Neural progenitor cell (in vitro differentiated cells): ENCODE measurements at regions not wholly inside any gene's neighbourhood (a gene's known extent, or its start where the extent isn't known, plus 50 kb on each side); places are given as distances from the start of the nearest gene placed in this dataset.

Source experiments
- DNase-seq: peaks from one replicate; pipeline ENCODE4 v3.0.0-alpha.2; 2016; ENCODE audit warnings: low spot score
- H2AFZ ChIP-seq: fragments of 200-600 bp; sonication (generic); replicated peaks from 2 replicates; pipeline ENCODE4 v1.6.1; 2016; ENCODE audit warnings: antibody characterized with exemption
- H3F3A ChIP-seq: fragments of 200-600 bp; sonication (generic); 2 replicates; pipeline ENCODE4 v1.6.1; 2016; ENCODE audit warnings: antibody characterized with exemption, low read depth
- H3K27ac ChIP-seq: fragments of 200-600 bp; sonication (generic); 2 replicates; pipeline ENCODE4 v1.5.1; 2016; ENCODE audit warnings: mild to moderate bottlenecking
- H3K27me3 ChIP-seq: fragments of 200-600 bp; sonication (generic); 2 replicates; pipeline ENCODE4 v1.6.1; 2016; ENCODE audit warnings: mild to moderate bottlenecking, moderate library complexity
- H3K36me3 ChIP-seq: fragments of 200-600 bp; sonication (generic); 2 replicates; pipeline ENCODE4 v1.5.1; 2016
- H3K4me1 ChIP-seq: fragments of 200-600 bp; sonication (generic); 2 replicates; pipeline ENCODE4 v1.6.1; 2016; ENCODE audit warnings: mixed run types
- H3K4me2 ChIP-seq: fragments of 200-600 bp; sonication (generic); 2 replicates; pipeline ENCODE4 v1.6.1; 2016
- H3K4me3 ChIP-seq: fragments of 200-600 bp; sonication (generic); 2 replicates; pipeline ENCODE4 v1.5.1; 2016
- H3K79me2 ChIP-seq: fragments of 200-600 bp; sonication (generic); 2 replicates; pipeline ENCODE4 v1.6.1; 2016; ENCODE audit warnings: low read depth
- H3K9ac ChIP-seq: fragments of 200-600 bp; sonication (generic); 2 replicates; pipeline ENCODE4 v1.6.1; 2016
- H3K9me3 ChIP-seq: fragments of 200-600 bp; sonication (generic); 2 replicates; pipeline ENCODE4 v1.5.1; 2016; ENCODE audit warnings: low read depth
- H4K20me1 ChIP-seq: fragments of 200-600 bp; sonication (generic); 2 replicates; pipeline ENCODE4 v1.6.1; 2016; ENCODE audit warnings: low read depth
- H3K27ac Mint-ChIP-seq: 3 replicates; pipeline ENCODE4 v1.8.0; 2021; ENCODE audit warnings: mixed read lengths
- H3K27me3 Mint-ChIP-seq: 2 replicates; pipeline ENCODE4 v1.8.0; 2022; ENCODE audit warnings: low read depth, mild to moderate bottlenecking, inconsistent platforms, moderate library complexity, mixed read lengths; ENCODE audit not compliant: insufficient read depth
- H3K36me3 Mint-ChIP-seq: 3 replicates; pipeline ENCODE4 v1.8.0; 2021; ENCODE audit warnings: mixed read lengths
- H3K4me1 Mint-ChIP-seq: 3 replicates; pipeline ENCODE4 v1.8.0; 2021; ENCODE audit warnings: mixed read lengths
- H3K4me3 Mint-ChIP-seq: 3 replicates; pipeline ENCODE4 v1.8.0; 2021; ENCODE audit warnings: mild to moderate bottlenecking, moderate library complexity, mixed read lengths
- H3K9me3 Mint-ChIP-seq: 3 replicates; pipeline ENCODE4 v1.8.0; 2020; ENCODE audit warnings: mixed read lengths
- CTCF ChIP-seq: fragments of 200-600 bp; sonication (generic); IDR thresholded peaks from 2 replicates; pipeline ENCODE4 v1.5.1; 2017; ENCODE audit warnings: antibody characterized with exemption, mild to moderate bottlenecking
- EZH2 ChIP-seq: fragments of 200-600 bp; sonication (generic); IDR thresholded peaks from 2 replicates; pipeline ENCODE4 v1.6.1; 2017; ENCODE audit warnings: antibody characterized with exemption, mild to moderate bottlenecking, moderate library complexity
- EZH2phosphoT487 ChIP-seq: fragments of 200-600 bp; sonication (generic); IDR thresholded peaks from 2 replicates; pipeline ENCODE4 v1.6.1; 2017; ENCODE audit warnings: antibody characterized with exemption

GRCh38 chr5:92064993-92065392 is 681.9 kb upstream of the ARRDC3 start:
- H3K4me3 ChIP-seq = no peak overlapping the region
- no peak for DNase-seq
- peaks cover 31% of the 10 kb centered on the region for H3K9me3 Mint-ChIP-seq
- no peak overlapping the region for H3K9ac ChIP-seq
- no peaks in the 10 kb centered on the region for H3K9me3 ChIP-seq
- TF ChIP-seq EZH2phosphoT487 = no peak
- no peak for TF ChIP-seq CTCF
- TF ChIP-seq EZH2 = no peak
- H3K27ac ChIP-seq = no peak overlapping the region
- H3K36me3 ChIP-seq = no peaks in the 10 kb centered on the region
- no peaks in the 10 kb centered on the region for H3K4me1 ChIP-seq
- H3K4me2 ChIP-seq = no peak overlapping the region
- H3K27me3 Mint-ChIP-seq = peaks cover 3% of the 10 kb centered on the region
- no peaks in the 10 kb centered on the region for H3K4me1 Mint-ChIP-seq
- H3K4me3 Mint-ChIP-seq = no peak overlapping the region
- H3K27ac Mint-ChIP-seq = no peak overlapping the region
- no peaks in the 10 kb centered on the region for H3K79me2 ChIP-seq
- no peaks in the 10 kb centered on the region for H3K27me3 ChIP-seq
- H2AFZ ChIP-seq = no peak overlapping the region
- H3F3A ChIP-seq = no peaks in the 10 kb centered on the region
- H3K36me3 Mint-ChIP-seq = no peaks in the 10 kb centered on the region
- no peaks in the 10 kb centered on the region for H4K20me1 ChIP-seq

GRCh38 chr5:92051741-92052140 is 668.6 kb upstream of the ARRDC3 start:
- H3K4me1 ChIP-seq = no peaks in the 10 kb centered on the region
- Mint-ChIP-seq H3K36me3 (no peaks in the 10 kb centered on the region), H3K4me3 (no peak overlapping the region), H3K27ac (no peak overlapping the region), H3K27me3 (no peaks in the 10 kb centered on the region), H3K9me3 (peaks cover 7% of the 10 kb centered on the region), H3K4me1 (no peaks in the 10 kb centered on the region)
- H3K4me2 ChIP-seq = no peak overlapping the region
- no peak overlapping the region for H3K9ac ChIP-seq
- H2AFZ ChIP-seq = no peak overlapping the region
- no peaks in the 10 kb centered on the region for H3K36me3 ChIP-seq
- H3F3A ChIP-seq = no peaks in the 10 kb centered on the region
- no peaks in the 10 kb centered on the region for H3K27me3 ChIP-seq
- TF ChIP-seq EZH2 = no peak
- TF ChIP-seq EZH2phosphoT487 = no peak
- TF ChIP-seq CTCF = no peak
- no peak overlapping the region for H3K27ac ChIP-seq
- DNase-seq = no peak
- no peaks in the 10 kb centered on the region for H3K79me2 ChIP-seq
- H3K4me3 ChIP-seq = no peak overlapping the region
- no peaks in the 10 kb centered on the region for H3K9me3 ChIP-seq
- H4K20me1 ChIP-seq = no peaks in the 10 kb centered on the region

- H3K27me3 ChIP-seq = no peaks in the 10 kb centered on the region
- no peak overlapping the region for H3K4me3 ChIP-seq
- no peak overlapping the region for H2AFZ ChIP-seq
- H3K9me3 ChIP-seq = no peaks in the 10 kb centered on the region
- no peaks in the 10 kb centered on the region for H3K36me3 Mint-ChIP-seq
- no peaks in the 10 kb centered on the region for H3K4me1 Mint-ChIP-seq
- no peak for DNase-seq
- no peaks in the 10 kb centered on the region for H3K79me2 ChIP-seq
- no peak for TF ChIP-seq EZH2
- no peak for TF ChIP-seq EZH2phosphoT487
- TF ChIP-seq CTCF = no peak
- no peak overlapping the region for H3K27ac Mint-ChIP-seq
- H3F3A ChIP-seq = no peaks in the 10 kb centered on the region
- no peak overlapping the region for H3K4me2 ChIP-seq
- H3K36me3 ChIP-seq = no peaks in the 10 kb centered on the region
- no peak overlapping the region for H3K9ac ChIP-seq
- no peaks in the 10 kb centered on the region for H3K4me1 ChIP-seq
- peaks cover 7% of the 10 kb centered on the region for H3K9me3 Mint-ChIP-seq
- H3K27ac ChIP-seq = no peak overlapping the region
- no peak overlapping the region for H3K4me3 Mint-ChIP-seq
- no peaks in the 10 kb centered on the region for H4K20me1 ChIP-seq
- peaks cover 2% of the 10 kb centered on the region for H3K27me3 Mint-ChIP-seq
Observed at GRCh38 chr5:92050970-92051369, 667.9 kb upstream of the ARRDC3 start.
